GM19043 (cell line): ENCODE measurements at regions not wholly inside any gene's neighbourhood (a gene's known extent, or its start where the extent isn't known, plus 50 kb on each side); places are given as distances from the start of the nearest gene placed in this dataset.

Experiments
- ATAC-seq: cut with Tn5 transposase; IDR thresholded peaks from one replicate; pipeline ENCODE4 v1.9.1; 2021; ENCODE audit warnings: low read depth; ENCODE audit not compliant: unreplicated experiment

DNA sequence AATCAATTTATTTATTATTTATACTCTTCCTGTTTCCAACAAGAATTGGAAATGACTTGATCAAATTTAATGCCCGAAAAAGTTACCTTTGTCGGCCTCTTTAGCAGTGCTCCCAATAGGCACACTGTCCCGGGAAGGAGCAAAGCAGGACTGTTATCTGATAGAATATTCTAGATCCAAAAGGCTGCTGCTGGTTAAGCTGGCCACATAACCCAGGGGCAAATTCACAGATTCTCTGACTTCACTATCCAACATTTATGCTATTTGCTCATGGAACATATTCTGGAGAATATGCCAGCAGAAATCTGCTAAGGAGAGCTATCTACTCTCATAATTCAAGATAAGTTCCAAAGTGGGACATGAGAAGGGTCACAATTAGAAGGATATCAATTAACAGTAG lies 100.2 kb upstream of the DMAC1 start:
- no peak for ATAC-seq

GRCh38 chr9:7894231-7894630 lies 94.7 kb upstream of the DMAC1 start:
- no peak for ATAC-seq

DNA sequence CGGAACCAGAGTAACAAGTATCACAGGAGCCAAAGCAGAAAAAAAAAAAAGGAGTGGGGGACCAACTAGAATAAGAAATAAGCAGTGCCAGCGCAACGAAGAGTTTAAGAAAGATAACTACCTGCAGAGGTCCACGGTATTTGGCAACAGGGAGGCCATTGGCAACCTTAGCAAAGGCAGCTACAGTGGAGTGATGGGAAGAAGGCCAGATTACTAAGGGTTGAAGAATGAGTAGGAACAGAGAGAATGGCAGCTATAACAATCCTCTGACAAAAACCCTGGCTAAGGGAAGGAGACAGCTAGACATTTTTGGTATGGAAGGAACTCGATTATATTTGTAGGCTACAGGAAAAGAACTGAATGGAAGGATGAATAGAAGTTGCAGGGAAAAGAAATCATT lies 93.4 kb upstream of the DMAC1 start:
- ATAC-seq: no peak

GRCh38 chr9:7879551-7880245 lies 80.1 kb upstream of the DMAC1 start:
- no peak for ATAC-seq

GRCh38 chr9:7871977-7872730 lies 72.6 kb upstream of the DMAC1 start:
- no peak for ATAC-seq

DNA sequence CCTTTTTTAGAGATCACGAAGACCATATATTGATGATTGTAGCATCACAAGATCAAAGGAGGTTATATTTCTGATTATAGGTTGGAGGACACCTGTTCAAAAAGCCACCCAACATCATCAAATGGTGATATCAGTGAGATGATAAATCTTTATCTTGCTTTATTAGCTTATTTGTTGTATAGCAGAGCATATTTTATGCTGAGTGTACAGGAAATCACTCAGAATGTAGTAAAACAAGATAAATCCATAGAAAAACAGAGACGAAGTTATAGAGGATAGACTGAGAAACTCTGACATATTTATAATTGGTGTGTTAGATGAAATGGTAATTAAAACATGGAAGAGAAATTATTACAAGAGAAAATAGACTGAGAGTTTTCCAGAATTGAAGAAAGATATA lies 69.8 kb upstream of the DMAC1 start:
- no peak for ATAC-seq

GRCh38 chr9:7862170-7862569 lies 62.6 kb upstream of the DMAC1 start:
- ATAC-seq: no peak

- no peak for ATAC-seq
Measured at GRCh38 chr9:7861086-7861485, 61.5 kb upstream of the DMAC1 start.

DNA sequence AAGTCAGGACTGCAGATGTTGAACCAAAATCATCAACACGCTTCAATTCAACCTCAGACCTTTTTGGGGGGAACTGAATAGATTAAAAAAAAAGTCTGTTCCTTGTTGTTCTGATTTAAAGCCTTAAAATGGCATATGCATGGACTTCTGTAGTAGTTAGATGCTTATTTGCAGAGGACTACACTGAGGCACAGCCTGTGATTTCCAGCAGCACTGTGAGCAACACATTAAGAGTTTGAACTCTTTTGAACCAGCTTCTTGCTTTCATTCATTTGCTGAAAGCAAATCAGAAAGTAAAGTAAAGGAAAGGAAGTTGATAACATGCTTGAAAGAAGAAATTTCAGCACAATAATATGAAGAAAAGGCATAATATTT lies 60.7 kb upstream of the DMAC1 start:
- ATAC-seq: no peak

DNA sequence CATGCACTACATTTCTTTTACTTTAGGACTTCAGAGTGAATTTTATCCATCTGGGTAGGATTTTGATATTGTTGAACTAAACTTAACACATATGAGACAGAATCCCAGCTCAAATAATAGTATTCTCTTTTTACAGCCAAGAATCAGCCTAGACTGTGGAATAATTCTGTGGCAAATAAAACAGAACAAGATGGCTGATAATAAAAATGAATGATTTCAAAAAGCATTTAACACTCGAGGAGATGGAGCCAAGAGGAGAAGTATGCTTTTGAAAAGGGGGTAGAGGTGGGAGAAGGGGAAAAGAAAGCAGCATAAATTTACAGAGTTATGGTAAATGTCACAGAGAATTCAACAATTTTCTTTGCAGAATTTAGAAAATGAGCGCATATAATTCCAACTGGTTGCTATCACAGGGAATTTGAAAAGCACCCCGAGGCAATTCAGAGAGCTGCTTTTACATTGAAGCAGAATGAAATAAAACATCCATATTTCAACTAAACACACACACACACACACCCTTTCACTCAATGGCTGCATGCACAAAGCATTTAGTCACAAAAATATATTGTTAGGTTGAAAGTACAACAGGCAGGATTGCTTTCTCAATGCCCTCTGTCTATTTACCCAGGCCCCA lies 60.2 kb upstream of the DMAC1 start:
- no peak for ATAC-seq

GRCh38 chr9:7858166-7858565 lies 58.6 kb upstream of the DMAC1 start:
- no peak for ATAC-seq

DNA sequence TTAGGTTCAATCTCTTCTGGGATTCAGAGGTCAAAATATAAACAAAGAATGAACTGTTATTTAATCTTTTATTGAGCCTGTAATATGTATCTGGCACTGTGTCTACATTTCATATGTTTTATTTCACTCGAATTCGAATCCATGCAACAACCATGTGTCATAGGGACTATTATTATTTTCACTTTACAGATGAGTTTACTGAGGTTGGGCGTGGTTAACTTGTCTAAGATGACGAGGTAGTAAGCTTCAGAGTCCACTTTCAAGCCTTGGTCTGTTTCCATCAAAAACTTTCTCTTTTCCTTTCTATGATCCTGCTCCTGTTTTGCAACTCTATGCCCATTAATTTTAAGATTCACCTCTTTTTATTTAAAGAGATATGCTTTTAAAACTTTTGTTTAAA lies 55.2 kb upstream of the DMAC1 start:
- ATAC-seq: no peak
